Smooth muscle cell (in vitro differentiated cells): ENCODE measurements at regions not wholly inside any gene's neighbourhood (a gene's known extent, or its start where the extent isn't known, plus 50 kb on each side); places are given as distances from the start of the nearest gene placed in this dataset.

Experiments used
- DNase-seq: peaks from one replicate; lab custom pipeline; 2025; ENCODE audit not compliant: unreplicated experiment; lab: John Stamatoyannopoulos, UW
- H2AFZ ChIP-seq: fragments of 200-600 bp; sonication (generic); 2 replicates; pipeline ENCODE4 v1.6.0; 2016; ENCODE audit warnings: antibody characterized with exemption, low read depth, mild to moderate bottlenecking
- H3F3A ChIP-seq: fragments of 200-600 bp; sonication (generic); 2 replicates; pipeline ENCODE4 v1.6.0; 2017; ENCODE audit warnings: antibody characterized with exemption, low read depth
- H3K27ac ChIP-seq: fragments of 200-600 bp; sonication (generic); 2 replicates; pipeline ENCODE4 v1.5.1; 2016; ENCODE audit warnings: low read depth, mild to moderate bottlenecking
- H3K27me3 ChIP-seq: fragments of 200-600 bp; sonication (generic); 2 replicates; pipeline ENCODE4 v1.6.1; 2016; ENCODE audit warnings: low read depth, mild to moderate bottlenecking
- H3K36me3 ChIP-seq: fragments of 200-600 bp; sonication (generic); 2 replicates; pipeline ENCODE4 v1.5.1; 2016; ENCODE audit warnings: low read depth
- H3K4me1 ChIP-seq: fragments of 200-600 bp; sonication (generic); 2 replicates; pipeline ENCODE4 v1.5.1; 2016; ENCODE audit warnings: low read depth
- H3K4me2 ChIP-seq: fragments of 200-600 bp; sonication (generic); 2 replicates; pipeline ENCODE4 v1.6.0; 2016; ENCODE audit warnings: mild to moderate bottlenecking
- H3K4me3 ChIP-seq: fragments of 200-600 bp; sonication (generic); 2 replicates; pipeline ENCODE4 v1.5.1; 2016; ENCODE audit warnings: mild to moderate bottlenecking
- H3K79me2 ChIP-seq: fragments of 200-600 bp; sonication (generic); 2 replicates; pipeline ENCODE4 v1.6.0; 2016; ENCODE audit warnings: low read depth, mild to moderate bottlenecking
- H3K9ac ChIP-seq: fragments of 200-600 bp; sonication (generic); 2 replicates; pipeline ENCODE4 v1.6.0; 2016; ENCODE audit warnings: low read depth
- H3K9me3 ChIP-seq: fragments of 200-600 bp; sonication (generic); replicated peaks from 2 replicates; pipeline ENCODE4 v1.5.1; 2016; ENCODE audit warnings: low read depth
- H4K20me1 ChIP-seq: fragments of 200-600 bp; sonication (generic); 2 replicates; pipeline ENCODE4 v1.6.0; 2016; ENCODE audit warnings: low read depth
- WGBS: methylation state at CpG from one replicate; pipeline ENCODE4 v1.1.7; 2016; ENCODE audit warnings: low lambda C conversion rate; 5-methylcytosine and 5-hydroxymethylcytosine counted together
- TF ChIP-seq, protein P1 (sequence below): fragments of 200-600 bp; sonication (generic); IDR thresholded peaks from 2 replicates; pipeline ENCODE4 v1.5.1; 2017; ENCODE audit warnings: borderline replicate concordance, mild to moderate bottlenecking, antibody characterized with exemption; ENCODE audit not compliant: insufficient read depth, poor library complexity, severe bottlenecking

DNA sequence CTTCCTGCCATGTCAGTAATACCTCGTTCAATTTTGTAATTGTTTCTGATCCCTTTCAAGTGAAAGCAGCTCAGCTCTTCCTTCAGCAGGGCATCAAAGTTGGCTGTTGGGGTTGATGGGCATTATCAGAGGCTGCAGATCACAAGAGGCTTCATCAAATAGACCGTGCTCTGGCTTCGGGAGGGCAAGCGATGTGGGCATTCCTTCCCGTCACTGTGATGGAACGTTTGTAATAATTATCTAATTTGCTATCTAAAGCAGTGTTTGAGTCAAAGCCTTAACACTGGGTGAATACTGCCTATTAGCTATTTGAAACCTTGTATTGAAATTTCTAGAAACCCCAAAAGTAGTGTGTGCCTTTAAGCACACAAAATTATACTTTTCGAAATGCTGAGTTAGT lies 170.1 kb downstream of the OTUD1 start:
- H3K9me3 ChIP-seq = no peaks in the 10 kb centered on the region
- H2AFZ ChIP-seq = no peak overlapping the region
- no peaks in the 10 kb centered on the region for H3K79me2 ChIP-seq
- TF ChIP-seq, protein P1, sequence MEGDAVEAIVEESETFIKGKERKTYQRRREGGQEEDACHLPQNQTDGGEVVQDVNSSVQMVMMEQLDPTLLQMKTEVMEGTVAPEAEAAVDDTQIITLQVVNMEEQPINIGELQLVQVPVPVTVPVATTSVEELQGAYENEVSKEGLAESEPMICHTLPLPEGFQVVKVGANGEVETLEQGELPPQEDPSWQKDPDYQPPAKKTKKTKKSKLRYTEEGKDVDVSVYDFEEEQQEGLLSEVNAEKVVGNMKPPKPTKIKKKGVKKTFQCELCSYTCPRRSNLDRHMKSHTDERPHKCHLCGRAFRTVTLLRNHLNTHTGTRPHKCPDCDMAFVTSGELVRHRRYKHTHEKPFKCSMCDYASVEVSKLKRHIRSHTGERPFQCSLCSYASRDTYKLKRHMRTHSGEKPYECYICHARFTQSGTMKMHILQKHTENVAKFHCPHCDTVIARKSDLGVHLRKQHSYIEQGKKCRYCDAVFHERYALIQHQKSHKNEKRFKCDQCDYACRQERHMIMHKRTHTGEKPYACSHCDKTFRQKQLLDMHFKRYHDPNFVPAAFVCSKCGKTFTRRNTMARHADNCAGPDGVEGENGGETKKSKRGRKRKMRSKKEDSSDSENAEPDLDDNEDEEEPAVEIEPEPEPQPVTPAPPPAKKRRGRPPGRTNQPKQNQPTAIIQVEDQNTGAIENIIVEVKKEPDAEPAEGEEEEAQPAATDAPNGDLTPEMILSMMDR = no peak
- no peaks in the 10 kb centered on the region for H4K20me1 ChIP-seq
- no peaks in the 10 kb centered on the region for H3K27me3 ChIP-seq
- no peaks in the 10 kb centered on the region for H3F3A ChIP-seq
- H3K27ac ChIP-seq = no peak overlapping the region
- no peak for DNase-seq
- H3K4me3 ChIP-seq = no peak overlapping the region
- no peaks in the 10 kb centered on the region for H3K36me3 ChIP-seq
- WGBS = 82% methylated on average over 7 of the region's 7 CpGs
- H3K4me2 ChIP-seq = no peak overlapping the region
- H3K4me1 ChIP-seq = no peaks in the 10 kb centered on the region
- H3K9ac ChIP-seq = no peak overlapping the region

DNA sequence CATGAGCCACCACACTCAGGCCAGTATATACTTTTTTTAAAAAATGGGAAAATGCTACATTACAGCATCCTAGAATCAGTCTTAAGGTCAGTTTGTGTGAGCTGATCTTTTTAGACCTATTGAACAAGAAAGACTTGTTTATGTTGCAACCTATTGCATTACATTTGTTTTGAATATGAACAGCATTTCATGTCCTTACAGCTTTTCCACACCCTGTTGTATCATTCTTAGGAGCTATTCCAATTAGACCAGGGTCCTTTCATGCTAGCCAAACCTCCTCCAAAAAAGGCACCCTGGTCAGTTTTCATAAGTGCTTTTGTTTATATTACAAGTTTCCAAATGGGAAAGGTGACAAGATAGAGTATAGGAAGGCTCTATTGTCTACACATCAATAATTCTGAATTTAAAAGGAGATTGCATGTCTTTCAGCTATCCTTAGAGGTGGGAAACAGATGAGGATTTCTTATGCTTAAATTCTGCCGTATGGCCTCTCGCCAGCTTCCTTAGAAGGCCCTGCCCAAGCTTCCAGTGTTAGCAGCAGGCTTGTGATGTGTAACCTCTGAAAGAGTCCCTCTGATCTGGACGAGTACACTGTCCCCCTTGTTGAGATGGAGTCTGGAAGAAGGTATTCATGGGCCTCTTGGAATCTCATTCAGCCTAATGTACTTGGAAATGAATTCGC lies 171.9 kb downstream of the OTUD1 start:
- no peaks in the 10 kb centered on the region for H3K9me3 ChIP-seq
- TF ChIP-seq, protein P1 = no peak
- H3K36me3 ChIP-seq = no peaks in the 10 kb centered on the region
- H3F3A ChIP-seq = no peaks in the 10 kb centered on the region
- no peaks in the 10 kb centered on the region for H3K79me2 ChIP-seq
- no peaks in the 10 kb centered on the region for H3K4me1 ChIP-seq
- H3K9ac ChIP-seq = no peak overlapping the region
- 86% methylated on average over 4 of the region's 4 CpGs for WGBS
- H4K20me1 ChIP-seq = no peaks in the 10 kb centered on the region
- no peak overlapping the region for H2AFZ ChIP-seq
- no peak for DNase-seq
- no peaks in the 10 kb centered on the region for H3K27me3 ChIP-seq
- H3K4me3 ChIP-seq = no peak overlapping the region
- no peak overlapping the region for H3K27ac ChIP-seq
- H3K4me2 ChIP-seq = no peak overlapping the region

DNA sequence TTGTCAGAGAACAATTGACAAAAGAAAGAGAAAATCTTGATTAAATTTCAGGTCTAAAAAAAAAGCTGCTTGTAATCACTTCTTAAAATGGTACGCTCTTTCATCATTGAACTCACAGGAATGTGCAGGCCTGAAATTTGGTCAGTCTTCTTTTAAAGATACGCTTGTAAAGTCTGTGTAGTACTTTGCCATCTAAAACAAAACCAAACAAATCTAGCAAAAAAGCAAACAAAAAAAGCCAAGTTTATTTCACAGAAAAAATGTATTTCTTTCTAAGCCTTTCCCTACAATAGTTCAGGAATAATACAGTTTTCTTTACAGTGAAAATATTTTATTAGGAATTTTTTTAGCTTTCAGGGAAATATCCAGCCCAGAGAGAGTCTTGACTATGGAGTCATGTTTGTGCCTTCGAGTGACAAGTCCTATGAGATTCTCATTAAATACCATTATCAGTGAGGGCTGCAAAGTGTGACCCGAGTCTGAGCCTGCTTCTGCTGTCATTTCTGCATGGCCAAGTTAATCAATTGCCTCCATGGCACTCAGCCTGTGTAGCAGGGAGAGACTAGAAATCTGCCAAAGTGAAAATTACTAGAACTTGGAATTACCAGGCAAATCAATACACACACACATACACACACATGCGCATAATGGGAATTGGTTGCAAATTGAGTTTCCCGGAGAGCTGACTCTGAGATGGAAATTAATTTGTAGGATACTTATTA lies 172.6 kb downstream of the OTUD1 start:
- Histone ChIP-seq H3K9me3 (no peaks in the 10 kb centered on the region), H3K27ac (no peak overlapping the region), H3K27me3 (no peaks in the 10 kb centered on the region), H3K4me3 (no peak overlapping the region), H3K79me2 (no peaks in the 10 kb centered on the region), H3K36me3 (no peaks in the 10 kb centered on the region), H3K4me2 (no peak overlapping the region), H3K9ac (no peak overlapping the region), H3F3A (no peaks in the 10 kb centered on the region), H3K4me1 (no peaks in the 10 kb centered on the region), H2AFZ (no peak overlapping the region), H4K20me1 (no peaks in the 10 kb centered on the region)
- TF ChIP-seq, protein P1 = no peak
- no peak for DNase-seq
- 80% methylated on average over 6 of the region's 6 CpGs for WGBS
